Activated CD4-positive, alpha-beta memory T cell treated with anti-CD3 and anti-CD28 coated beads, Interleukin-2, amount 10 ng/mL, durations not matched to agents 7 days and 5 days (primary cell): ENCODE measurements at regions not wholly inside any gene's neighbourhood (a gene's known extent, or its start where the extent isn't known, plus 50 kb on each side); places are given as distances from the start of the nearest gene placed in this dataset.

Experiments
- CTCF ChIA-PET: fragments of 350-600 bp; sonication (Branson Sonifier 250); formaldehyde crosslinking; loops from one replicate; lab custom pipeline; 2021; ENCODE audit warnings: antibody characterized with exemption, inconsistent platforms; lab: Charles Lee
- POLR2A ChIA-PET: fragments of 350-600 bp; sonication (Branson Sonifier 250); formaldehyde crosslinking; loops from one replicate; lab custom pipeline; 2021; ENCODE audit warnings: antibody characterized with exemption; lab: Charles Lee
- DNase-seq: peaks from one replicate; pipeline ENCODE4 v3.0.0-alpha.2; 2020
- H3K27ac Mint-ChIP-seq: one replicate; pipeline ENCODE4 v1.8.0; 2021; ENCODE audit warnings: mild to moderate bottlenecking, mixed read lengths
- H3K27me3 Mint-ChIP-seq: one replicate; pipeline ENCODE4 v1.8.0; 2021; ENCODE audit warnings: mixed read lengths
- H3K36me3 Mint-ChIP-seq: one replicate; pipeline ENCODE4 v1.8.0; 2021; ENCODE audit warnings: low read depth, mixed read lengths
- H3K4me1 Mint-ChIP-seq: one replicate; pipeline ENCODE4 v1.8.0; 2021; ENCODE audit warnings: mixed read lengths
- H3K4me3 Mint-ChIP-seq: one replicate; pipeline ENCODE4 v1.8.0; 2021; ENCODE audit warnings: mild to moderate bottlenecking, mixed read lengths
- H3K9me3 Mint-ChIP-seq: one replicate; pipeline ENCODE4 v1.8.0; 2021; ENCODE audit warnings: mixed read lengths

GRCh38 chr3:104546301-104546700 is 820.4 kb upstream of the ALCAM start:
- ChIA-PET CTCF (no interaction called here), POLR2A (no interaction called here)
- no peak for DNase-seq
- H3K4me1 Mint-ChIP-seq, result no peaks in the 10 kb centered on the region
- H3K27ac Mint-ChIP-seq, result no peak overlapping the region
- H3K36me3 Mint-ChIP-seq, result no peaks in the 10 kb centered on the region
- H3K27me3 Mint-ChIP-seq, result peaks cover 1% of the 10 kb centered on the region
- H3K9me3 Mint-ChIP-seq, result no peaks in the 10 kb centered on the region
- no peak overlapping the region for H3K4me3 Mint-ChIP-seq

DNA sequence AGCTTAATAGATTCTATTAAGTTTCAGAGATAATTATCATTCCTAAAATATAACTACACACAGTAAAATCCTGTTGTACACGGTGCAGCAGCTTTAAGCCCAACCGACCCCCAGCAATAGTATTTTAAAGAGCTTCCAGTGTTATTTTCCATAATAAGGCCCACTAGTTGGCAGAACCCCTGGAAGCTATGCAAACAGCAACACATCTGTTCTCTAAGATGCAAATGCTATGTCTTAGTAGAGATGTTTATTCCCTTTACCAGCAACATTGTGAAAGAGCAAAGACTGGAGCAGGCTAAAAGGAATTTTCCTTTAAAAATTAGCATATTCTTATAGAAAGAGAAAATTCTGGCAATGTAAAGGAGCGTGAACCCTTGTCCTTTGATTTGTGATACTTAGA is 819.7 kb upstream of the ALCAM start:
- DNase-seq, result no peak
- H3K36me3 Mint-ChIP-seq, result no peaks in the 10 kb centered on the region
- H3K4me3 Mint-ChIP-seq, result no peak overlapping the region
- H3K4me1 Mint-ChIP-seq, result no peaks in the 10 kb centered on the region
- ChIA-PET CTCF (no interaction called here), POLR2A (no interaction called here)
- H3K9me3 Mint-ChIP-seq, result no peaks in the 10 kb centered on the region
- H3K27ac Mint-ChIP-seq, result no peak overlapping the region
- peaks cover 1% of the 10 kb centered on the region for H3K27me3 Mint-ChIP-seq

- H3K27ac Mint-ChIP-seq, result no peak overlapping the region
- no peak overlapping the region for H3K4me3 Mint-ChIP-seq
- ChIA-PET CTCF (no interaction called here), POLR2A (no interaction called here)
- no peaks in the 10 kb centered on the region for H3K36me3 Mint-ChIP-seq
- H3K27me3 Mint-ChIP-seq, result peaks cover 1% of the 10 kb centered on the region
- no peak for DNase-seq
- H3K4me1 Mint-ChIP-seq, result no peaks in the 10 kb centered on the region
- no peaks in the 10 kb centered on the region for H3K9me3 Mint-ChIP-seq
Measured at GRCh38 chr3:104548401-104548800, 818.3 kb upstream of the ALCAM start.

DNA sequence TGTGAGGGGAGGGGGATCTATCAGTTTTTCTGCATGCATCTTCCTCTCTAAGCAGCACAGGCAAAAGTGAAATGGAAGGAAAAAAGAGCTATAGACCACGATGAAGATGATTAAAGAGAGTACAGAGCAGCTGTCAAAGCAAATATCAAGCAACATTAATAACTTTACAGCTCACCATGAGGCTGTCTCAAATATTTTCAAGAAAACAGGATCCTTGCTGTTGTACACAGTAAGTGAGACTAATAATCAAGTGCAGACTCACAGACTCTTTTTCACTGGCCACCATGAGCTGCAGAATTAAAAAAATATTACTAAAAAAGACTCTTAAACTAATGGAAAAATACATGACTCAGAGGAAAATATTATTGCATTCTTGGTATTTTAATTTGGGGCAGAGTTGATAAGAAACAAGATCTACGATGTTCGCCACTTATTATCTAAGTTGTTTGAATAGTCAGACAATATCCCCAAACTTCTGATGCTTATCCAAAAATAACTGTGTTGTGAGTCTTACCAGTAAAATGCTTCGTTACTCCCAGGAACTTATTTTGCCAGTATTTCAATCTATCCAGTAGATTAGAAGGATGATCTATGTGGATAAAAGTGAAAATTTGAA is 817.5 kb upstream of the ALCAM start:
- no peak for DNase-seq
- CTCF ChIA-PET, result no interaction called here
- Mint-ChIP-seq H3K27me3 (peaks cover 1% of the 10 kb centered on the region), H3K4me1 (no peaks in the 10 kb centered on the region), H3K9me3 (no peaks in the 10 kb centered on the region), H3K4me3 (no peak overlapping the region), H3K36me3 (no peaks in the 10 kb centered on the region), H3K27ac (no peak overlapping the region)
- POLR2A ChIA-PET, result no interaction called here

GRCh38 chr3:104553121-104553520 is 813.6 kb upstream of the ALCAM start:
- H3K27ac Mint-ChIP-seq, result no peak overlapping the region
- H3K4me3 Mint-ChIP-seq, result no peak overlapping the region
- no peaks in the 10 kb centered on the region for H3K4me1 Mint-ChIP-seq
- H3K9me3 Mint-ChIP-seq, result no peaks in the 10 kb centered on the region
- no peaks in the 10 kb centered on the region for H3K36me3 Mint-ChIP-seq
- POLR2A ChIA-PET, result no interaction called here
- CTCF ChIA-PET, result no interaction called here
- H3K27me3 Mint-ChIP-seq, result no peaks in the 10 kb centered on the region
- no peak for DNase-seq

DNA sequence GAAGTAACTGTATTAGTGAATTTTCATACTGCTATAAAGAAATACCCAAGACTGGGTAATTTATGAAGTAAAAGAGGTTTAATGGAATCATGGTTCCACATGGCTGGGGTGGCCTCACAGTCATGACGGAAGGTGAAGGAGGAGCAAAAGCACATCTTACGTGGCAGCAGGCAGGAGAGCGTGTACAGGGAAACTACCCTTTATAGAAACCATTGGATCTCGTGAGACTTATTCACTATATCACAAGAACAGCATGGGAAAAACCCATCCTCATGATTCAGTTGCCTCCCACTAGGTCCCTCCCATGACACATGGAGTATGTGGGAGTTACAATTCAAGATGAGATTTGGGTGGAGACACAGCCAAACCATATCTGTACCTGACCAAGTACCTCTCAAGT is 812.3 kb upstream of the ALCAM start:
- CTCF ChIA-PET, result interaction anchor here (0.6 kb wide), 1 partner anchor 10 kb away, joined by 3 read pairs; no protein-coding TSS in a partner anchor
- Mint-ChIP-seq H3K4me1 (no peaks in the 10 kb centered on the region), H3K27ac (no peak overlapping the region), H3K36me3 (no peaks in the 10 kb centered on the region), H3K4me3 (no peak overlapping the region), H3K27me3 (no peaks in the 10 kb centered on the region), H3K9me3 (no peaks in the 10 kb centered on the region)
- POLR2A ChIA-PET, result no interaction called here
- DNase-seq, result no peak

GRCh38 chr3:104555728-104556127 is 811.0 kb upstream of the ALCAM start:
- CTCF ChIA-PET, result no interaction called here
- Mint-ChIP-seq H3K4me1 (no peaks in the 10 kb centered on the region), H3K9me3 (no peaks in the 10 kb centered on the region), H3K27ac (no peak overlapping the region), H3K27me3 (no peaks in the 10 kb centered on the region), H3K4me3 (no peak overlapping the region), H3K36me3 (no peaks in the 10 kb centered on the region)
- POLR2A ChIA-PET, result no interaction called here
- DNase-seq, result no peak

DNA sequence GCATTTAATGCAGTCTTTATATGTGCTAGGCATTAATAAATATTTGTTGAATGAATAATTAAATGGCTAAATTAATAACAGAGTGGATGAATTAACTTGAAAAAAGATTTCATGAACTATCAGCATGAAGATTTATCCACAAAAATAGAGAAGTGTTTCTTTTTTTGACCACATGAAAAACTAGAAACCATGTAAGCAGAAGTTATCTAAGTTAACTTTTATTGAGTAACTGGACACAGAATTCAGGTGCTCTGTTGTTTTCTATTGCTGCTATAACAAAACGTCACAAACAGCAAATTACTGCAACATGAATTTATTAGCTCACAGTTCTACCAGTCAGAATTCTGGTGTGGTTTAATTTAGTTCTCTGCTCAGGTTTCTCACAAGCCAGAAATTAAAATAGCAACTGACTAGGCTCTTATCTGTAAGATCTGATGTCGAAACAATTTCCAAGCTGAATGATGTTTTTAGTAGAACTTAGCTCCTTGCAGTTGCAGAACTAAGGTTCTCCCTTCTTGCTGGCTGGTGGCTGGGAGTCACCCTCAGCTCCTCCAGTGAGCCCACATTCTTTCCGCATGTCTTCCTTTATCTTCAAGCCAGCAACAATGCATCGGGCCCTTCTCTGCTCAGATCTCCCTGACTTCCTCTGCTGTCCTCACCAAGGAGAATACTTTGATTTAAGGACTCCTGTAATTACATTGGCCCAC is 810.2 kb upstream of the ALCAM start:
- H3K27me3 Mint-ChIP-seq, result no peaks in the 10 kb centered on the region
- no peaks in the 10 kb centered on the region for H3K4me1 Mint-ChIP-seq
- no peaks in the 10 kb centered on the region for H3K9me3 Mint-ChIP-seq
- H3K36me3 Mint-ChIP-seq, result no peaks in the 10 kb centered on the region
- CTCF ChIA-PET, result no interaction called here
- H3K27ac Mint-ChIP-seq, result no peak overlapping the region
- no peak for DNase-seq
- POLR2A ChIA-PET, result no interaction called here
- no peak overlapping the region for H3K4me3 Mint-ChIP-seq

DNA sequence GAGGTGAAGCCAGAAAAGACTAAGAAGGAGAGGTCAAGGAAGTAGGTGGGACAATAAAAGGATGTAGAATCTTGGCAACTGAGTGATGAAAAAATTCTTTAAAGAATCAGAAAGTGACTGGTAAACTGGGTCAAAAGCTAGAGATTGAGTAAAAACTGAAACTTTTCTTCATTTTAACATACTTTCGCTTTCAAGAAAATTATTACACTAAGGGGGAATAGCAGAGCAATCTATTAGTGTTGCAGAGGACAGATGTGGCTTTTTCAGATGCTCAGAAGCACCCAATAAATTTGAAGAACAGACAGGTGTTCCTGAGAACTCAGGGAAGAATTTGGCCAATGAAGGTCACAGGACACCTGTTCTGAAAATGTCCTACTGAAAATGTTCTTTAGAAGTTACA is 805.4 kb upstream of the ALCAM start:
- POLR2A ChIA-PET, result no interaction called here
- Mint-ChIP-seq H3K27me3 (no peaks in the 10 kb centered on the region), H3K9me3 (no peaks in the 10 kb centered on the region), H3K4me3 (no peak overlapping the region), H3K27ac (no peak overlapping the region), H3K36me3 (no peaks in the 10 kb centered on the region), H3K4me1 (no peaks in the 10 kb centered on the region)
- CTCF ChIA-PET, result no interaction called here
- no peak for DNase-seq

DNA sequence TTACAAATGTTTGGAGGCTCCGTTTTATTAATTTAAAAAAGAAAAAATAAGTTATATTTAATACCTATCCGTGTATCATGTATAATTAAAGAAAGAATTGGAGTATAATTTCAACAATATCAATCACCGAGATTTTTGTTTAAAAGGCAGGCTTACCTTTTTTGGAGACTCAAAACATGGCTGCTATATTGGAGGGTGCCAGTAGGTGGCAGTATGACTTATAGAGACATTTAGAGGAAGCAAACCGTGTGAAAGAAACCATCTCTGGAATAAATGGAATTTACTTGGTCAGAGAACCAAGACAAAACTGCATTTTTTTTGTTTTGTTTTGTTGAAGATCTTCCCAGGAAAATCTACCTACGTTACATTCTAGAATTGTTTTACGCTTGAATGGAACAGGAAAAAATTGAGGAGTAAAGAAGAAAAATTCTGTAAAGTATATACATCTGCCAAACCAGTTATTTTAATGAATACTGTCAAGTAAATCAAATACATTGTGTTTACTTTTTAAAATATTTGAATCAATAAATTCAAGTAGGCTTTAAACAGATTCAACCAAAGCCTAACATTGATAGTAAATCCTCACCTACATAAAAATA is 802.6 kb upstream of the ALCAM start:
- CTCF ChIA-PET, result interaction anchor here (1.0 kb wide), 1 partner anchor 10 kb away, joined by 3 read pairs; no protein-coding TSS in a partner anchor
- Mint-ChIP-seq H3K27me3 (no peaks in the 10 kb centered on the region), H3K36me3 (no peaks in the 10 kb centered on the region), H3K27ac (no peak overlapping the region), H3K4me3 (no peak overlapping the region), H3K9me3 (no peaks in the 10 kb centered on the region), H3K4me1 (no peaks in the 10 kb centered on the region)
- DNase-seq, result peak; percentile 60
- POLR2A ChIA-PET, result no interaction called here

GRCh38 chr3:104566054-104566453 is 800.7 kb upstream of the ALCAM start:
- POLR2A ChIA-PET, result no interaction called here
- H3K9me3 Mint-ChIP-seq, result no peaks in the 10 kb centered on the region
- H3K4me1 Mint-ChIP-seq, result no peaks in the 10 kb centered on the region
- no peak overlapping the region for H3K4me3 Mint-ChIP-seq
- DNase-seq, result no peak
- no peaks in the 10 kb centered on the region for H3K27me3 Mint-ChIP-seq
- no peaks in the 10 kb centered on the region for H3K36me3 Mint-ChIP-seq
- H3K27ac Mint-ChIP-seq, result no peak overlapping the region
- CTCF ChIA-PET, result no interaction called here

- H3K9me3 Mint-ChIP-seq, result peaks cover 13% of the 10 kb centered on the region
- H3K4me1 Mint-ChIP-seq, result no peaks in the 10 kb centered on the region
- no peaks in the 10 kb centered on the region for H3K36me3 Mint-ChIP-seq
- no peaks in the 10 kb centered on the region for H3K27me3 Mint-ChIP-seq
- no peak overlapping the region for H3K27ac Mint-ChIP-seq
- no peak overlapping the region for H3K4me3 Mint-ChIP-seq
- CTCF ChIA-PET, result no interaction called here
- no peak for DNase-seq
- POLR2A ChIA-PET, result no interaction called here
Measured at GRCh38 chr3:104575634-104576033, 791.1 kb upstream of the ALCAM start.

DNA sequence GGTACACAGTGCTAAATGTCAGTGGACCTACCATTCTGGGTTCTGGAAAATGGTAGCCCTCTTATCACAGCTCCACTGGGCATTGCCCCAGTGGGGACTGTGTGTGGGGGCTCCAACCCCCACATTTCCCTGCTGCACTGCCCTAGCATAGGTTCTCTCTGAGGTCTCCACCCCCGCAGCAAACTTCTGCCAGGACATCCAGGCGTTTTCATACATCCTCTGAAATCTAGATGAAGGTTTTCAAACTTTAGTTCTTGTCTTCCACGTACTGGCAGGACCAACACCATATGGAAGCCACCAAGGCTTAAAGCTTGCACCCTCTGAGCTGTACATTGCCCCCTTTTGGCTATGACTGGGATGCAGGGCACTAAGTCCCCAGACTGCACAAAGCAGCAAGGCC is 788.2 kb upstream of the ALCAM start:
- no peak overlapping the region for H3K4me3 Mint-ChIP-seq
- no peaks in the 10 kb centered on the region for H3K4me1 Mint-ChIP-seq
- H3K27me3 Mint-ChIP-seq, result peaks cover 2% of the 10 kb centered on the region
- CTCF ChIA-PET, result no interaction called here
- DNase-seq, result no peak
- POLR2A ChIA-PET, result no interaction called here
- no peak overlapping the region for H3K27ac Mint-ChIP-seq
- H3K36me3 Mint-ChIP-seq, result no peaks in the 10 kb centered on the region
- peaks cover 13% of the 10 kb centered on the region for H3K9me3 Mint-ChIP-seq

GRCh38 chr3:104582092-104582491 is 784.6 kb upstream of the ALCAM start:
- H3K36me3 Mint-ChIP-seq, result no peaks in the 10 kb centered on the region

More at GRCh38 chr3:104582092-104582491, 784.6 kb upstream of the ALCAM start:
- Mint-ChIP-seq H3K27me3 (peaks cover 2% of the 10 kb centered on the region), H3K27ac (no peak overlapping the region), H3K4me1 (no peaks in the 10 kb centered on the region), H3K9me3 (peaks cover 8% of the 10 kb centered on the region), H3K4me3 (no peak overlapping the region)
- CTCF ChIA-PET, result no interaction called here
- POLR2A ChIA-PET, result no interaction called here
- DNase-seq, result no peak
